ENCODE measurements at regions not wholly inside any gene's neighbourhood (a gene's known extent, or its start where the extent isn't known, plus 50 kb on each side); places are given as distances from the start of the nearest gene placed in this dataset.

DNA sequence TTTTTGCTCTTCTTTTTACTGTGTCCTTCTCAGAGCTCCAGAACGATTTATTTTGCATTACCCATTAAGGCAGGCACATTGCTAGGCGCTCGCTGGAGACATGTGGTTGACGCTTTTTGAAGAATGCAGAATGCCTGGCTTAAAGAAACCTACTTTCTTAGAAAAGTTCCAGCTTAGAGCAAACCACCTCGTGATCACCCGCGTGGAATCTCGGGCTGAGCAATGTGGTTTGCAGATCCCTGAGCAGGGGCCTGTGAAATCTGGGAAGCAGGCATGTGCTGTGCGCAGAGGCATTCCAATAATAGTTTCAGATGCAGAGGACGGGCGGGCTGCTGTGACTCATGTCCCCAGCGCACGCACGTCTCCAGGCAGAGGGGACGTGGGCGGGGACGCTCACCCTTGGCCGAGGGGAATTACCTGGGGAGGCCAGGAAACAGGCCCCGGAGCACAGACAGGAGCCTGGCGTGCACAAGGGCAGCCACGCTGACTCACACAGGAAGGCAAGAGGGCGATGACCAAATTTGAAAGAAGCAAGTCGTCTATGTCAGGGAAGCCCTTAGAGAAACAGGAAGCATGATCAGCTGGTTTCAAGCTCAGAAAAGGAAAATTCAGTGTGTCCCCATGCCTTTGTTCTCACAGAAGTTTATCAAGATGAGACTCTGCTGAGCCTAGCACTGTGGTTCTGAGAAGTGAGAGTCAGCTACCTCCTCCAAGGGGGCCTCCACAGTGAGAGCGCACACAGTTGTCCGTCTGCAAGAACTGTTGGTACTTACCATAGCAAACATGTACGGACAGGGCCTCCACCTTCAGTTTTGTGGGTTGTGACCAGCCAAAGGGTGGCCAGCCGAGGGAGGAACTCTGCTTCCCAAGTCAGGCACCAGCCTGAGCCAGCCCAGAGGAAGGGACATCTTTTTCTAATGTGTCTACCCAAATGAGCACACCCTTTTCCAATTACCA lies 218.6 kb downstream of the PIK3R1 start (continued):
- TF ChIP-seq, protein P1, sequence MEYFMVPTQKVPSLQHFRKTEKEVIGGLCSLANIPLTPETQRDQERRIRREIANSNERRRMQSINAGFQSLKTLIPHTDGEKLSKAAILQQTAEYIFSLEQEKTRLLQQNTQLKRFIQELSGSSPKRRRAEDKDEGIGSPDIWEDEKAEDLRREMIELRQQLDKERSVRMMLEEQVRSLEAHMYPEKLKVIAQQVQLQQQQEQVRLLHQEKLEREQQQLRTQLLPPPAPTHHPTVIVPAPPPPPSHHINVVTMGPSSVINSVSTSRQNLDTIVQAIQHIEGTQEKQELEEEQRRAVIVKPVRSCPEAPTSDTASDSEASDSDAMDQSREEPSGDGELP (CRISPR knock-in tag; IDR thresholded peaks at IDR 0.05; ENCODE audit: borderline replicate concordance): peak; percentile 97
- no peak for TF ChIP-seq ZNF184 (CRISPR knock-in tag; IDR thresholded peaks at IDR 0.05)
- peak; percentile 77 to 79 for TF ChIP-seq MNT (conservative IDR thresholded peaks at IDR 0.05)
- TF ChIP-seq SRF (CRISPR knock-in tag; IDR thresholded peaks at IDR 0.05): peak; percentile 93 to 99
- peak in 1 of 2 experiments; percentile 44; a peak in 1 of 4 replicates for TF ChIP-seq RCOR1 (IDR thresholded peaks at IDR 0.05; ENCODE audit: borderline replicate concordance in 1 of 2, low read depth in 2 of 2, low read length in 2 of 2)
- 0 out of 2 replicates have a peak, but pooled peaks have one; percentile 44 for TF ChIP-seq TRIM28 (IDR thresholded peaks at IDR 0.05)
- TF ChIP-seq GATA2 (CRISPR knock-in tag; IDR thresholded peaks at IDR 0.05): 0 out of 2 replicates have a peak, but pooled peaks have one; percentile 23
- no peak for TF ChIP-seq SIX5 (IDR thresholded peaks at IDR 0.05; ENCODE audit: borderline replicate concordance in 1 of 2, insufficient read depth in 1 of 2, low read depth in 1 of 2, low read length in 2 of 2)
- TF ChIP-seq TAF9B (IDR thresholded peaks at IDR 0.05; ENCODE audit: partially characterized antibody): peak; percentile 86
- peak; percentile 56; the same call in 1 of the 2 replicates for TF ChIP-seq MAFK (IDR thresholded peaks at IDR 0.05; ENCODE audit: low read length)
- TF ChIP-seq, protein P2, sequence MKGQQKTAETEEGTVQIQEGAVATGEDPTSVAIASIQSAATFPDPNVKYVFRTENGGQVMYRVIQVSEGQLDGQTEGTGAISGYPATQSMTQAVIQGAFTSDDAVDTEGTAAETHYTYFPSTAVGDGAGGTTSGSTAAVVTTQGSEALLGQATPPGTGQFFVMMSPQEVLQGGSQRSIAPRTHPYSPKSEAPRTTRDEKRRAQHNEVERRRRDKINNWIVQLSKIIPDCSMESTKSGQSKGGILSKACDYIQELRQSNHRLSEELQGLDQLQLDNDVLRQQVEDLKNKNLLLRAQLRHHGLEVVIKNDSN (CRISPR knock-in tag; IDR thresholded peaks at IDR 0.05): no peak
- TF ChIP-seq, protein P3, sequence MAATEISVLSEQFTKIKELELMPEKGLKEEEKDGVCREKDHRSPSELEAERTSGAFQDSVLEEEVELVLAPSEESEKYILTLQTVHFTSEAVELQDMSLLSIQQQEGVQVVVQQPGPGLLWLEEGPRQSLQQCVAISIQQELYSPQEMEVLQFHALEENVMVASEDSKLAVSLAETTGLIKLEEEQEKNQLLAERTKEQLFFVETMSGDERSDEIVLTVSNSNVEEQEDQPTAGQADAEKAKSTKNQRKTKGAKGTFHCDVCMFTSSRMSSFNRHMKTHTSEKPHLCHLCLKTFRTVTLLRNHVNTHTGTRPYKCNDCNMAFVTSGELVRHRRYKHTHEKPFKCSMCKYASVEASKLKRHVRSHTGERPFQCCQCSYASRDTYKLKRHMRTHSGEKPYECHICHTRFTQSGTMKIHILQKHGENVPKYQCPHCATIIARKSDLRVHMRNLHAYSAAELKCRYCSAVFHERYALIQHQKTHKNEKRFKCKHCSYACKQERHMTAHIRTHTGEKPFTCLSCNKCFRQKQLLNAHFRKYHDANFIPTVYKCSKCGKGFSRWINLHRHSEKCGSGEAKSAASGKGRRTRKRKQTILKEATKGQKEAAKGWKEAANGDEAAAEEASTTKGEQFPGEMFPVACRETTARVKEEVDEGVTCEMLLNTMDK (IDR thresholded peaks at IDR 0.05; ENCODE audit: borderline replicate concordance, insufficient read depth, low read depth, low read length, poor library complexity, severe bottlenecking): no peak
- peak; percentile 36; the same call in 1 of the 2 replicates for TF ChIP-seq TEAD4 (IDR thresholded peaks at IDR 0.05; ENCODE audit: low read length)
- TF ChIP-seq TEAD4 (CRISPR knock-in tag; IDR thresholded peaks at IDR 0.05; ENCODE audit: borderline replicate concordance): no peak
- TF ChIP-seq JUNB (CRISPR knock-in tag; conservative IDR thresholded peaks at IDR 0.05): 0 out of 2 replicates have a peak, but pooled peaks have one; percentile 14
- TF ChIP-seq ZNF12 (CRISPR knock-in tag; IDR thresholded peaks at IDR 0.05): no peak; the same call in 1 of the 2 replicates
- no peak for TF ChIP-seq HNRNPUL1 (IDR thresholded peaks at IDR 0.05; ENCODE audit: low read length)
- no peak for TF ChIP-seq ZNF507 (tag; conservative IDR thresholded peaks at IDR 0.05)
- TF ChIP-seq EWSR1 (IDR thresholded peaks at IDR 0.05; ENCODE audit: borderline replicate concordance, low read depth, partially characterized antibody): no peak
- TF ChIP-seq ETV1 (tag; conservative IDR thresholded peaks at IDR 0.05; ENCODE audit: low read depth): peak; percentile 90
- peak in 1 of 2 experiments; percentile 60; a peak in 1 of 4 replicates for TF ChIP-seq TBL1XR1 (IDR thresholded peaks at IDR 0.05; ENCODE audit: low read length in 2 of 2)

Measured in K562 (cell line).